ENCODE measurements at regions not wholly inside any gene's neighbourhood (a gene's known extent, or its start where the extent isn't known, plus 50 kb on each side); places are given as distances from the start of the nearest gene placed in this dataset.
"Not testable (repeated sequence)": the region's sequence is repeated elsewhere in the genome, so short reads cannot be mapped to it uniquely, and the experiment has no call there.

GRCh38 chr5:25650316-25650715, 1005.5 kb upstream of the CDH10 start:
- DNase-seq (ENCODE audit: low read depth); H3K4me1 ChIP-seq (ENCODE audit: control insufficient read depth, insufficient read depth, low read length); H3K4me3 ChIP-seq (ENCODE audit: low read length); H3K9ac ChIP-seq (ENCODE audit: low read length); H3K27me3 ChIP-seq (replicated peaks; ENCODE audit: control insufficient read depth, insufficient read depth, low read length); H3K9me3 ChIP-seq (ENCODE audit: control insufficient read depth, low read length); H3K36me3 ChIP-seq (ENCODE audit: control insufficient read depth, insufficient read depth, low read length, severe bottlenecking): not testable (repeated sequence)

DNA sequence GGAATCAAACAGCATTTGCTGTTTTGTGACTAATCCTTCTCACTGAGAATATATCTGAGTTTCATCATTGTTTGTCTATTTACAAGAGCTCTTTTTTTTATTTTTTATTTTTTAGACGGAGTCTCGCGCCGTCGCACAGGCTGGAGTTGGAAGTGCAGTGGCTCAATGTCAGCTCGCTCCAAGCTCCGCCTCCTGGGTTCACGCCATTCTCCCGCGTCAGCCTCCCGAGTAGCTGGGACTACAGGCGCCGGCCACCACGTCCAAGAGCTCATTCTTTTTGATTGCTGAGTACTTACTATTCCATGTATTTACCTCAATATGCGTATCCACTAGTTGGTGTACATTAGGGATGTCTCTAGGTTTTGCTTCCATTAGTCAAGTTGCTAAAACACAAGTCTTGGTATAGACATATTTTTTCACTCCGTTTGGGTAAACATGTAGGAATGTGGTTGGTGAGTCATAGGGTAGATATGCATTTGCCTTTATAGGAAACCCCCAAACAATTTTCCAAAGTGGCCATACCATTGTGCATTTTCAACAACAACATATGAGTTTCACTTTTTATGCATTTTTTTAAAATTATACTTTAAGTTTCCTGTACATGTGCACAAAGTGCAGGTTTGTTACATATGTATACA, 1005.0 kb upstream of the CDH10 start:
- no peak for DNase-seq (ENCODE audit: low read depth)
- H3K27me3 ChIP-seq (replicated peaks; ENCODE audit: control insufficient read depth, insufficient read depth, low read length) = no peaks in the 10 kb centered on the region
- H3K4me1 ChIP-seq (ENCODE audit: control insufficient read depth, insufficient read depth, low read length) = no peaks in the 10 kb centered on the region
- no peaks in the 10 kb centered on the region for H3K36me3 ChIP-seq (ENCODE audit: control insufficient read depth, insufficient read depth, low read length, severe bottlenecking)
- H3K4me3 ChIP-seq (ENCODE audit: low read length) = no peak overlapping the region
- no peaks in the 10 kb centered on the region for H3K9me3 ChIP-seq (ENCODE audit: control insufficient read depth, low read length)
- H3K9ac ChIP-seq (ENCODE audit: low read length) = no peak overlapping the region

- Histone ChIP-seq H3K9me3 (ENCODE audit: control insufficient read depth, low read length) (no peaks in the 10 kb centered on the region), H3K4me1 (ENCODE audit: control insufficient read depth, insufficient read depth, low read length) (no peaks in the 10 kb centered on the region), H3K4me3 (ENCODE audit: low read length) (no peak overlapping the region), H3K9ac (ENCODE audit: low read length) (no peak overlapping the region), H3K27me3 (replicated peaks; ENCODE audit: control insufficient read depth, insufficient read depth, low read length) (no peaks in the 10 kb centered on the region), H3K36me3 (ENCODE audit: control insufficient read depth, insufficient read depth, low read length, severe bottlenecking) (no peaks in the 10 kb centered on the region)
- no peak for DNase-seq (ENCODE audit: low read depth)
These were observed 1001.9 kb upstream of the CDH10 start for GRCh38 chr5:25646421-25647341.

DNA sequence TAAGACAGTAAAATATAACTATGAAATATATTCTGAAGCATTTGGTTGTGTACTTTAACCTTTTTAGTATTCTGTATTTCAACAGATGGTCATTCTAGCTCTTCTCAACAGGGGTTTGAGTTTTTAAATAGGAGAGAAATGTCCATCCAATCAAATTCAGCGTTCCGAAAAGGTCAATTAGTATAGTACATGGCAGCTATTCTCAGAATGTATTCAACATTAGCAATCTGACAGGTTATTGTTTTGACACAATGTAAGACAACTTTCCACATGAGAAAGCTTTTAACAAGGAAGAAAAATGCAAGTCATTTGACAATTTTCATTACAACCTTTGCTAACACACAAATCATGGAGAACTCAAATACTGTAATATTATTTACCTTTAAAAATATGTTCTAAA, 996.3 kb upstream of the CDH10 start:
- no peak overlapping the region for H3K4me3 ChIP-seq (ENCODE audit: low read length)

DNA sequence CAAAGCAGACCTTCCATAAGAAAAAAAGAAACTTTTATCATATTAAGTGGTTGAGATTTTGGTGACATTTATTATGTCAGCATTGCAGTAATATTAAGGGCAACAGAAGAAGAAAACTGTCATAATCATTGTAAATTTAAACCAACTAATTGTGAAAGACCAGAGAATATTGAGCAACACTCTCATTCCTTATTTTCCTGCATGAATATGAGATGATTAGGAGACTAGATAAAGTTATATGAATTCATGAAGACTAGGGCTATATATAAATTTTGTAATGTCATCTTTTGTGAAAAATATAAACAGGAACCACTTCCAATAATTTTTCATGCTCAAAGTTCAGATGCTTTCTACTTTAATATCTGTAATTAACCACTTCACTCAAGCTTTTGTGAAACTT, 974.5 kb upstream of the CDH10 start:
- no peaks in the 10 kb centered on the region for H3K4me1 ChIP-seq (ENCODE audit: control insufficient read depth, insufficient read depth, low read length)
- no peak overlapping the region for H3K9ac ChIP-seq (ENCODE audit: low read length)
- no peak overlapping the region for H3K4me3 ChIP-seq (ENCODE audit: low read length)
- no peaks in the 10 kb centered on the region for H3K27me3 ChIP-seq (replicated peaks; ENCODE audit: control insufficient read depth, insufficient read depth, low read length)
- H3K36me3 ChIP-seq (ENCODE audit: control insufficient read depth, insufficient read depth, low read length, severe bottlenecking) = no peaks in the 10 kb centered on the region
- H3K9me3 ChIP-seq (ENCODE audit: control insufficient read depth, low read length) = no peaks in the 10 kb centered on the region
- no peak for DNase-seq (ENCODE audit: low read depth)

More for the DNA sequence above, 996.3 kb upstream of the CDH10 start:
- no peak for DNase-seq (ENCODE audit: low read depth)
- Histone ChIP-seq H3K36me3 (ENCODE audit: control insufficient read depth, insufficient read depth, low read length, severe bottlenecking) (no peaks in the 10 kb centered on the region), H3K9me3 (ENCODE audit: control insufficient read depth, low read length) (no peaks in the 10 kb centered on the region), H3K27me3 (replicated peaks; ENCODE audit: control insufficient read depth, insufficient read depth, low read length) (no peaks in the 10 kb centered on the region), H3K4me1 (ENCODE audit: control insufficient read depth, insufficient read depth, low read length) (no peaks in the 10 kb centered on the region), H3K9ac (ENCODE audit: low read length) (no peak overlapping the region)

DNA sequence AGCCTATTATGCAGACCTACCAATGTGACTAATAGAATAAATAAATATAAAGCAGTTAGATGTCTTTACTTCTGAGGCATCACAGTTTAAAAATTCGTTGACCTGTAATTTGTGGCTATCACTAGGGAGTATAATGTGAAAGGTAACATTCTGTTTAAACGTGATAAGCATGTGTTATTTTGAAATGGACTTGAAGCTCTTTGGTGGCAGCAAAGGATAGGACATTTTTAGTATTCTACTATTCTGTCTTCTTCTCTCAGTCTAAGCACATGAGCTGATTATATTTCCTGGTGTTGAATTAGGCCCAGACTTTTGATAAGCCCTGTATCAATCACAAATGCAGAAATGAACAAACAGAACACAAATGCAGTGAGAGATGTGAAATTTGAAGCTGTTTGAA, 974.0 kb upstream of the CDH10 start:
- H3K4me1 ChIP-seq (ENCODE audit: control insufficient read depth, insufficient read depth, low read length) = no peaks in the 10 kb centered on the region
- no peak overlapping the region for H3K4me3 ChIP-seq (ENCODE audit: low read length)
- H3K9me3 ChIP-seq (ENCODE audit: control insufficient read depth, low read length) = no peaks in the 10 kb centered on the region
- no peaks in the 10 kb centered on the region for H3K27me3 ChIP-seq (replicated peaks; ENCODE audit: control insufficient read depth, insufficient read depth, low read length)
- H3K36me3 ChIP-seq (ENCODE audit: control insufficient read depth, insufficient read depth, low read length, severe bottlenecking) = no peaks in the 10 kb centered on the region
- DNase-seq (ENCODE audit: low read depth) = no peak
- no peak overlapping the region for H3K9ac ChIP-seq (ENCODE audit: low read length)

- no peaks in the 10 kb centered on the region for H3K4me1 ChIP-seq (ENCODE audit: control insufficient read depth, insufficient read depth, low read length)
- H3K4me3 ChIP-seq (ENCODE audit: low read length) = no peak overlapping the region
- no peak for DNase-seq (ENCODE audit: low read depth)
- no peak overlapping the region for H3K9ac ChIP-seq (ENCODE audit: low read length)
- no peaks in the 10 kb centered on the region for H3K27me3 ChIP-seq (replicated peaks; ENCODE audit: control insufficient read depth, insufficient read depth, low read length)
- no peaks in the 10 kb centered on the region for H3K36me3 ChIP-seq (ENCODE audit: control insufficient read depth, insufficient read depth, low read length, severe bottlenecking)
- no peaks in the 10 kb centered on the region for H3K9me3 ChIP-seq (ENCODE audit: control insufficient read depth, low read length)
These were observed 969.7 kb upstream of the CDH10 start for GRCh38 chr5:25614466-25614865.

DNA sequence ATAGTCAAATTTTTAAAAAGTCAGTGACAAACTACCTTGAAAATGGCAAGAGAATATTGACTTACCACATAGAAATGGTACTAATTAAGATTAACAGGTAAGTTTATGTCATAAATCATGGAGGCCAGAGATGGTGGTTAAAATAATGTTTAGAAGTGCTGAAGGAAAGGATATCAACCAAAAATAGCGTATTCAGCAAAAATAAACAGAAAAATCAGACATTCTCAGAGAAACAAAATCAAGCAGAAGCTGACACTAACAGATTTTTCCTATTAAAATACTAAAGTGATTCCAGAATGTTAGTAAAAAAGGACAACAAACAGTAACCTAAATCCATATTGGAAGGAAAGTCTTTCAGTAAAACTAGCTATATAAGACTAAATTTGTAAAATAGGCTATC, 959.9 kb upstream of the CDH10 start:
- no peak for DNase-seq (ENCODE audit: low read depth)
- peaks cover 7% of the 10 kb centered on the region for H3K9me3 ChIP-seq (ENCODE audit: control insufficient read depth, low read length)
- no peaks in the 10 kb centered on the region for H3K27me3 ChIP-seq (replicated peaks; ENCODE audit: control insufficient read depth, insufficient read depth, low read length)
- H3K9ac ChIP-seq (ENCODE audit: low read length) = no peak overlapping the region
- H3K4me3 ChIP-seq (ENCODE audit: low read length) = no peak overlapping the region
- H3K4me1 ChIP-seq (ENCODE audit: control insufficient read depth, insufficient read depth, low read length) = no peaks in the 10 kb centered on the region
- H3K36me3 ChIP-seq (ENCODE audit: control insufficient read depth, insufficient read depth, low read length, severe bottlenecking) = no peaks in the 10 kb centered on the region

DNA sequence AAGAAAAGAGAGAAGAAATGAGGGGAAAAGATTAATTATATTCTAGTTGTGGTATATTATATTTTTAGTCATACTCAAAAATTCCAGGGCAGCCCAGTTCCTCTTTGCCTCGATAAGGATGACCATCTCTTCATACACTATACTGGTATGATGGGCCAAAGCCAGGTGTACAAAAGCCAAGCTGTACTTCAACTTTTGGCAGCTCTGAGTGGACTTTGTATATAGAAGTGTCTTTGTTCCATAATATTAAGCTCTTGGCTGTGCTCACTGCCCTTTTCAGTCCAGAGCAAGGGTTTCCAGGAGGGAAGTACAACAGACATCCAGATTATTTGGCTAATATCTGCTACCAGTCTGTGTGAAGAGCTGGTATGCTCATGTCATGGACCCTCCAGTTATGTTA, 934.3 kb upstream of the CDH10 start:
- Histone ChIP-seq H3K9me3 (ENCODE audit: control insufficient read depth, low read length) (peaks cover 3% of the 10 kb centered on the region), H3K36me3 (ENCODE audit: control insufficient read depth, insufficient read depth, low read length, severe bottlenecking) (no peaks in the 10 kb centered on the region), H3K4me3 (ENCODE audit: low read length) (no peak overlapping the region), H3K27me3 (replicated peaks; ENCODE audit: control insufficient read depth, insufficient read depth, low read length) (no peaks in the 10 kb centered on the region), H3K4me1 (ENCODE audit: control insufficient read depth, insufficient read depth, low read length) (no peaks in the 10 kb centered on the region), H3K9ac (ENCODE audit: low read length) (no peak overlapping the region)
- DNase-seq (ENCODE audit: low read depth) = no peak

- Histone ChIP-seq H3K36me3 (ENCODE audit: control insufficient read depth, insufficient read depth, low read length, severe bottlenecking) (no peaks in the 10 kb centered on the region), H3K27me3 (replicated peaks; ENCODE audit: control insufficient read depth, insufficient read depth, low read length) (no peaks in the 10 kb centered on the region), H3K9ac (ENCODE audit: low read length) (no peak overlapping the region), H3K4me1 (ENCODE audit: control insufficient read depth, insufficient read depth, low read length) (no peaks in the 10 kb centered on the region), H3K4me3 (ENCODE audit: low read length) (no peak overlapping the region), H3K9me3 (ENCODE audit: control insufficient read depth, low read length) (peaks cover 2% of the 10 kb centered on the region)
- no peak for DNase-seq (ENCODE audit: low read depth)
These were observed 928.9 kb upstream of the CDH10 start for GRCh38 chr5:25573691-25574090.

GRCh38 chr5:25570067-25570583, 925.3 kb upstream of the CDH10 start:
- H3K27me3 ChIP-seq (replicated peaks; ENCODE audit: control insufficient read depth, insufficient read depth, low read length) = no peaks in the 10 kb centered on the region
- H3K4me1 ChIP-seq (ENCODE audit: control insufficient read depth, insufficient read depth, low read length) = no peaks in the 10 kb centered on the region
- no peak overlapping the region for H3K9ac ChIP-seq (ENCODE audit: low read length)
- DNase-seq (ENCODE audit: low read depth) = no peak
- no peaks in the 10 kb centered on the region for H3K36me3 ChIP-seq (ENCODE audit: control insufficient read depth, insufficient read depth, low read length, severe bottlenecking)
- H3K4me3 ChIP-seq (ENCODE audit: low read length) = no peak overlapping the region
- peaks cover 5% of the 10 kb centered on the region for H3K9me3 ChIP-seq (ENCODE audit: control insufficient read depth, low read length)
